Glutamatergic neuron (in vitro differentiated cells): ENCODE measurements at regions not wholly inside any gene's neighbourhood (a gene's known extent, or its start where the extent isn't known, plus 50 kb on each side); places are given as distances from the start of the nearest gene placed in this dataset.

Source experiments
- DNase-seq: peaks from one replicate; pipeline ENCODE4 v3.0.0; 2022
- H3K27ac Mint-ChIP-seq: one replicate; pipeline ENCODE4 v1.8.0; 2020; ENCODE audit warnings: mild to moderate bottlenecking, mixed read lengths, inconsistent platforms; ENCODE audit not compliant: unreplicated experiment
- H3K27me3 Mint-ChIP-seq: one replicate; pipeline ENCODE4 v1.8.0; 2020; ENCODE audit warnings: mild to moderate bottlenecking, moderate library complexity, mixed read lengths, inconsistent platforms; ENCODE audit not compliant: unreplicated experiment
- H3K36me3 Mint-ChIP-seq: one replicate; pipeline ENCODE4 v1.8.0; 2020; ENCODE audit warnings: mild to moderate bottlenecking, mixed read lengths, inconsistent platforms; ENCODE audit not compliant: unreplicated experiment
- H3K4me1 Mint-ChIP-seq: one replicate; pipeline ENCODE4 v1.8.0; 2020; ENCODE audit warnings: mild to moderate bottlenecking, low read depth, mixed read lengths, inconsistent platforms; ENCODE audit not compliant: unreplicated experiment
- H3K4me3 Mint-ChIP-seq: one replicate; pipeline ENCODE4 v1.8.0; 2020; ENCODE audit warnings: mild to moderate bottlenecking, mixed read lengths, inconsistent platforms; ENCODE audit not compliant: unreplicated experiment
- H3K9me3 Mint-ChIP-seq: one replicate; pipeline ENCODE4 v1.8.0; 2020; ENCODE audit warnings: mild to moderate bottlenecking, moderate library complexity, mixed read lengths, inconsistent platforms; ENCODE audit not compliant: unreplicated experiment
- TF ChIP-seq, protein P1 (sequence below): fragments of 200-600 bp; sonication (generic); IDR thresholded peaks from one replicate; pipeline ENCODE4 v1.5.0; 2021; ENCODE audit not compliant: partially characterized antibody, unreplicated experiment

DNA sequence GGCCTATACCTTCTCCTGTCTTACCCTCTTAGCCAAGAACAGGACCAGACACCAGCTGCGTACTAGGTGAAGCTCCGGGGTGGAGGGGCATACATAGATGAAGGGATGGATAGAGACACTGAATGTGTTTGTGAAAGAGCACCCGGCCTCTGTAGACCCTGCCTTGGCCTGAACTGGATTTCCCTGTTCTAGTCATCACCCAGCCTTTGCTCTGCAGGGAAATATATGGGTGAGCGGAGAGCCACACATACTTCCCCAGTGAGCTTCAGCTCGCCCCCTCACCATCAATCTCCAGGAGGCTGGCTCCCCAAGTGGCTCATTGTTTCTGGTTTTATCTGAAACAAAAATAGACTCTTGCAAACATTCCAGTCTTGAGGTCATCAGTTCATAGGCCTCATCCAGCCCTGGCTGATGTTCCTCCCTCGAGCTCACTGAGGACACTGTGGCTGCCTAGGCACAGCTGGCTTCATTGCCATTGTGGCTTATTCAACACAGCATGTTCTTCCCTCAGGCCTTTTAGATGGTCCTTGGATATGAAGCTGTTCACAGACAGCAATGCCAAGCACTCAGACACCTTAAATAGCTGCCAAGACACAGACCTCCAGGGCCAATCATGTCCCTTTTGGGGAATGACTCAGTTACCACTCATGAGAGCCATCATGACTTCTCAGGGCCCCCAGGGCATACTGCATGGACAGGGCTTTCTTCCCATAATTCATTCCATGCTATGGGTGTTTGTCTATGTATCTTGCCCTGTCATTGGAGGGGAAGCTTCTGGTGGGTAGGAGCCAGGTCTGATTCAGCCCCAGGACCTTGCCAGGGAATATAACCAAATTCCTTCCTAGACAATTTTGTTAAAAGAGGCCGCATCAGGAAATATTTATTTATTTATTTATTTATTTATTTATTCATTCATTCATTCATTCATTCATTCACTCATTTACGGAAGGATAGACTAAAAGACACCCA, 82.4 kb downstream of the TTC32 start:
- Mint-ChIP-seq H3K4me3 (no peak overlapping the region), H3K27ac (no peak overlapping the region), H3K27me3 (no peaks in the 10 kb centered on the region), H3K36me3 (no peaks in the 10 kb centered on the region), H3K9me3 (no peaks in the 10 kb centered on the region), H3K4me1 (no peaks in the 10 kb centered on the region)
- DNase-seq, result no peak
- TF ChIP-seq, protein P1, sequence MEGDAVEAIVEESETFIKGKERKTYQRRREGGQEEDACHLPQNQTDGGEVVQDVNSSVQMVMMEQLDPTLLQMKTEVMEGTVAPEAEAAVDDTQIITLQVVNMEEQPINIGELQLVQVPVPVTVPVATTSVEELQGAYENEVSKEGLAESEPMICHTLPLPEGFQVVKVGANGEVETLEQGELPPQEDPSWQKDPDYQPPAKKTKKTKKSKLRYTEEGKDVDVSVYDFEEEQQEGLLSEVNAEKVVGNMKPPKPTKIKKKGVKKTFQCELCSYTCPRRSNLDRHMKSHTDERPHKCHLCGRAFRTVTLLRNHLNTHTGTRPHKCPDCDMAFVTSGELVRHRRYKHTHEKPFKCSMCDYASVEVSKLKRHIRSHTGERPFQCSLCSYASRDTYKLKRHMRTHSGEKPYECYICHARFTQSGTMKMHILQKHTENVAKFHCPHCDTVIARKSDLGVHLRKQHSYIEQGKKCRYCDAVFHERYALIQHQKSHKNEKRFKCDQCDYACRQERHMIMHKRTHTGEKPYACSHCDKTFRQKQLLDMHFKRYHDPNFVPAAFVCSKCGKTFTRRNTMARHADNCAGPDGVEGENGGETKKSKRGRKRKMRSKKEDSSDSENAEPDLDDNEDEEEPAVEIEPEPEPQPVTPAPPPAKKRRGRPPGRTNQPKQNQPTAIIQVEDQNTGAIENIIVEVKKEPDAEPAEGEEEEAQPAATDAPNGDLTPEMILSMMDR, result no peak

DNA sequence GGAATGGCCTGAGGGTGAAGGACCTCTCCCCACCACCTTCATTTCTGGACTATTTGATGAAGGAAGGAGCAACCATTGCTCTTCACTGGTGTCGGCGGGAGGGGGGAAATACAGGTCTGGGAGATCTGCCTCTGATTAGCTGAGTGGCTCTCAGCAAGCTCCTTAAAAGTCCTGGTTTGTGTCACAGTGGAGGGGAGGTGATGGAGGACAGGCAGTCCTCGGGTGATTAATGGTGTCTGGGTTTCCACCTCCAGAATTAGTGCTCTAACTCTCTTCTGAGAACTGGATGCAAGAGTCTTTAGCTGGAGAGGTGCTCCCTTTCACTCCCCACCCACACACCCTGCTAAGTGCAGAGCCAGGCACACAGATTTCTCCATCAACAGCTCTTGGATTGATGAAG, 83.2 kb downstream of the TTC32 start:
- Mint-ChIP-seq H3K27ac (no peak overlapping the region), H3K4me3 (no peak overlapping the region), H3K36me3 (no peaks in the 10 kb centered on the region), H3K4me1 (no peaks in the 10 kb centered on the region), H3K27me3 (no peaks in the 10 kb centered on the region), H3K9me3 (no peaks in the 10 kb centered on the region)
- no peak for DNase-seq
- TF ChIP-seq, protein P1, result no peak

DNA sequence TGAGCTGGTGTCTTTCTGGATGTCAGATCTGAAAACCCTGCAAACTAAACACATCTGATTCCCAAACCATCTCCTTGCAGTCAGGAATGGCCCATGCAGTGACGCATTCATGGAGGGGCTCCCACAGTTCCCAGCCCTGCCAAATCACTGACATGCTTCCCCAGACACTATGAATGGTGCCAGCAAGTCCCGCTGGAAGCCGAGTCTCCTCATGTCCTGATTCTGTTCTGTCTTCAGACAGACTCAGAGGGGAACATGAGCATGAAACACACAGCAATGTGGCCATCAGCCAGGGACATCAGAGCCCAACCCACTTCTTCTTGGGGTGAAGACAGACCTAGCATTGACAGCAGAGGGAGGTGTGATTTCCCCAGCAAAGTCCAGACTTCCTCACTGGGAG, 83.7 kb downstream of the TTC32 start:
- Mint-ChIP-seq H3K36me3 (no peaks in the 10 kb centered on the region), H3K27ac (no peak overlapping the region), H3K27me3 (no peaks in the 10 kb centered on the region), H3K4me1 (no peaks in the 10 kb centered on the region), H3K4me3 (no peak overlapping the region), H3K9me3 (no peaks in the 10 kb centered on the region)
- DNase-seq, result no peak
- TF ChIP-seq, protein P1, result no peak

DNA sequence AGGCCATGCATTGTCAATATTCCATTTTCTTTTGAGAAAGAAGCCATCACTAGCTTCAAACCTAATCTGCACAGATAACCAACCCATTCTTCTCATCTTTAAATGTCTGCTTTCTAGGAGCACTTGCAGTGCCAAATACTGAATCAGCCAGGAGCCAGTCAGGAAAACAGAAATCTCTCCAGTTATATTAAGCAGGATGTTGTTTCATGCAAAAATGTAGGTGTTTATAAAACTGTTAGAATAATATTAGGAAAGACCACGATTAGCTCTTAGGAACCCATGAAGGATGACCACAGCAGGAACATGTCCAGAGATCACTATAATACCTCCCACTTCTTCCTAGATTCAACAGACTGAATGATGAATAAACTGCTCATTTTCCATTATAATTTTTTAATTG, 86.0 kb downstream of the TTC32 start:
- TF ChIP-seq, protein P1, result no peak

DNA sequence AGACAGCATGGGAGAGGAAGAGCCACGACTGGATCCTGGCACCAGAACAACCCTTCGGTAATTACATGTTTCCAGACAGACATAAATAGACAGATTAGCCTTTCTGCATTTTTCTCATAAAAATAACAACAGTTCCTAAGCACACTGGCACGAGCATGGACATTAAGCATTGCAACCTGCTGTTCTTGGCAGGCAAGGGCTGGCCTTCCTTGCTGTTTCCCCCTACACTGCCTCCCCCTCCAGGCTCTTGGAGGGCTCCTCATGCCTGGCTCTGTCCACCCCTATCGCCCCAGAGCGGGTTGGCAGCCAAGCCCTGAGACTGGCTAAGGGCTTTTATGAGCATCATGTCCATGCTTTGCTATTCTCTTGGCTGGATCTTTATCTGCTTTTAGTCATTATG, 89.6 kb downstream of the TTC32 start:
- Mint-ChIP-seq H3K36me3 (peaks cover 7% of the 10 kb centered on the region), H3K9me3 (no peaks in the 10 kb centered on the region), H3K4me3 (no peak overlapping the region), H3K27ac (no peak overlapping the region), H3K27me3 (peaks cover 4% of the 10 kb centered on the region), H3K4me1 (peaks cover 14% of the 10 kb centered on the region)
- TF ChIP-seq, protein P1, result no peak
- no peak for DNase-seq

More for the DNA sequence above, 86.0 kb downstream of the TTC32 start:
- Mint-ChIP-seq H3K27ac (no peak overlapping the region), H3K9me3 (no peaks in the 10 kb centered on the region), H3K36me3 (no peaks in the 10 kb centered on the region), H3K27me3 (peaks cover 4% of the 10 kb centered on the region), H3K4me1 (peaks cover 5% of the 10 kb centered on the region), H3K4me3 (no peak overlapping the region)
- DNase-seq, result no peak
